ENCODE measurements at regions not wholly inside any gene's neighbourhood (a gene's known extent, or its start where the extent isn't known, plus 50 kb on each side); places are given as distances from the start of the nearest gene placed in this dataset.

GRCh38 chr4:180827232-180828009, 1415.8 kb upstream of the TENM3 start:
- TF ChIP-seq MAFF (IDR thresholded peaks at IDR 0.05; ENCODE audit: low read depth, low read length) (peak; percentile 96), IRF2 (CRISPR knock-in tag; IDR thresholded peaks at IDR 0.05) (peak; percentile 99), ZNF577 (CRISPR knock-in tag; IDR thresholded peaks at IDR 0.05; ENCODE audit: borderline replicate concordance, low read depth) (no peak), ZC3H13 (CRISPR knock-in tag; IDR thresholded peaks at IDR 0.05) (no peak), ATF5 (CRISPR knock-in tag; IDR thresholded peaks at IDR 0.05; ENCODE audit: low read depth) (no peak), MAFK (conservative IDR thresholded peaks at IDR 0.05 in 1 of 2, IDR thresholded peaks at IDR 0.05 in 1 of 2; ENCODE audit: low read length in 2 of 2) (peak; percentile 97), IRF1 (CRISPR knock-in tag; IDR thresholded peaks at IDR 0.05; ENCODE audit: low read depth) (peak; percentile 97; the same call in 1 of the 2 replicates), NFE2L2 (IDR thresholded peaks at IDR 0.05; ENCODE audit: low read length) (peak; percentile 90)
- Histone ChIP-seq H3K79me2 (ENCODE audit: insufficient read depth, low read length) (no peaks in the 10 kb centered on the region), H3K36me3 (replicated peaks in 1 of 2; ENCODE audit: control insufficient read depth in 1 of 2, insufficient read depth in 2 of 2, low read length in 2 of 2) (no peaks in the 10 kb centered on the region), H3K4me3 (replicated peaks in 1 of 3; ENCODE audit: insufficient read depth in 1 of 3, low read depth in 2 of 3, low read length in 3 of 3) (peak overlapping the region; percentile 11 to 37 (median 14); a peak in 5 of 6 replicates), H3K9me3 (ENCODE audit: low read length) (no peaks in the 10 kb centered on the region), H3K9ac (ENCODE audit: insufficient read depth, low read depth, low read length) (peak overlapping the region; percentile 19; the same call in 1 of the 2 replicates), H2AFZ (ENCODE audit: low read length) (peak overlapping the region; percentile 92), H3K27me3 (ENCODE audit: control insufficient read depth in 1 of 2, insufficient read depth in 2 of 2, low read length in 2 of 2) (no peaks in the 10 kb centered on the region), H4K20me1 (ENCODE audit: insufficient read depth, low read length) (no peaks in the 10 kb centered on the region), H3K4me1 (ENCODE audit: insufficient read depth, low read length) (peaks cover 9% of the 10 kb centered on the region; the same call in 1 of the 2 replicates), H3K27ac (ENCODE audit: extremely low read length, insufficient read depth, low read length) (no peak overlapping the region), H3K4me2 (ENCODE audit: low read depth, low read length) (peak overlapping the region; percentile 60)
- WGBS (ENCODE audit: low lambda C conversion rate), result 49% methylated on average over 7 of the region's 7 CpGs
- POLR2A ChIA-PET, result no interaction called here
- in situ Hi-C loops (cut with HindIII; ENCODE audit: extremely low pct_ligation_motif_present, low pct_unique_long_range_greater_than_20kb) (no loop called here), intact Hi-C loops (cut with micrococcal nuclease; ENCODE audit: unreplicated experiment) (loop anchor here (5.0 kb wide), 1 partner anchor 315 kb away; no protein-coding TSS in a partner anchor)
- CTCF ChIA-PET (ENCODE audit: low intra/inter-chr PET ratio, low total read pairs), result no interaction called here
- ATAC-seq (peak; percentile 60), FAIRE-seq (no peak), DNase-seq (ENCODE audit: low spot score) (peak; percentile 5)
- no TSS peak for BruUV-seq (replicated peaks)

Measured in HepG2 (cell line).